ENCODE measurements at regions not wholly inside any gene's neighbourhood (a gene's known extent, or its start where the extent isn't known, plus 50 kb on each side); places are given as distances from the start of the nearest gene placed in this dataset.

- TF ChIP-seq CTCF (IDR thresholded peaks at IDR 0.05) (no peak), EZH2 (IDR thresholded peaks at IDR 0.05) (no peak), EZH2phosphoT487 (IDR thresholded peaks at IDR 0.05) (no peak)
Observed at GRCh38 chr3:191743283-191743682, 282.3 kb downstream of the PYDC2 start.

Measured in neural progenitor cell (in vitro differentiated cells).